Sigmoid colon (tissue), 4 donors: ENCODE measurements at regions not wholly inside any gene's neighbourhood (a gene's known extent, or its start where the extent isn't known, plus 50 kb on each side); places are given as distances from the start of the nearest gene placed in this dataset.
"Not testable (repeated sequence)": the region's sequence is repeated elsewhere in the genome, so short reads cannot be mapped to it uniquely, and the experiment has no call there.

ENCODE experiments used
- CTCF ChIP-seq, 4 experiments: fragments of 450-650 bp in 3 of 4; fragments of 200-600 bp in 1 of 4; IDR thresholded peaks; one replicate each; pipeline ENCODE4 v1.5.1; 2016 to 2019; ENCODE audit warnings: antibody characterized with exemption in 4 of 4, mild to moderate bottlenecking in 3 of 4, moderate library complexity in 2 of 4
- EP300 ChIP-seq, 4 donors: sonication (generic); formaldehyde crosslinking; IDR thresholded peaks; one replicate each; pipeline ENCODE4 v1.6.1; 2017; ENCODE audit warnings: antibody characterized with exemption in 4 of 4
- POLR2A ChIP-seq, 2 donors: fragments of 450-650 bp; IDR thresholded peaks; one replicate each; pipeline ENCODE4 v1.6.1; 2016; ENCODE audit warnings: antibody characterized with exemption in 2 of 2, mild to moderate bottlenecking in 2 of 2, moderate library complexity in 2 of 2

GRCh38 chr4:49320725-49321410, 334.8 kb downstream of the CWH43 start:
- TF ChIP-seq CTCF, POLR2A, EP300 (IDR thresholded peaks at IDR 0.05): not testable (repeated sequence)
